Neural cell (in vitro differentiated cells): ENCODE measurements at regions not wholly inside any gene's neighbourhood (a gene's known extent, or its start where the extent isn't known, plus 50 kb on each side); places are given as distances from the start of the nearest gene placed in this dataset.

Source experiments
- H2AFZ ChIP-seq: fragments of 200-600, 300-800 bp; sonication (generic), shearing (Covaris generic); 2 replicates; pipeline ENCODE4 v1.6.0; 2014; ENCODE audit warnings: low read depth, mild to moderate bottlenecking, antibody characterized with exemption, low read length, moderate library complexity
- H3F3A ChIP-seq: fragments of 200-600 bp; shearing (Covaris generic); 2 replicates; pipeline ENCODE4 v1.6.1; 2016; ENCODE audit warnings: mild to moderate bottlenecking, moderate library complexity, mixed read lengths, antibody characterized with exemption, low read length; ENCODE audit not compliant: insufficient read depth, poor library complexity, severe bottlenecking
- H3K27ac ChIP-seq: fragments of 200-600, 300-800 bp; sonication (generic), shearing (Covaris generic); 2 replicates; pipeline ENCODE4 v1.5.1; 2014; ENCODE audit warnings: mild to moderate bottlenecking, low read length, moderate library complexity
- H3K27me3 ChIP-seq: fragments of 300-800, 200-600 bp; sonication (generic), shearing (Covaris generic); 2 replicates; pipeline ENCODE4 v1.6.0; 2014; ENCODE audit warnings: mild to moderate bottlenecking, low read depth, low read length, moderate library complexity; ENCODE audit not compliant: insufficient read depth
- H3K36me3 ChIP-seq: fragments of 300-800, 200-600 bp; sonication (generic), shearing (Covaris generic); 2 replicates; pipeline ENCODE4 v1.5.1; 2014; ENCODE audit warnings: mild to moderate bottlenecking, antibody characterized with exemption, low read length, moderate library complexity; ENCODE audit not compliant: insufficient read depth
- H3K4me2 ChIP-seq: fragments of 300-800, 200-600 bp; sonication (generic), shearing (Covaris generic); 2 replicates; pipeline ENCODE4 v1.6.0; 2014; ENCODE audit warnings: mild to moderate bottlenecking, low read length
- H3K4me3 ChIP-seq: fragments of 300-800, 200-600 bp; sonication (generic), shearing (Covaris generic); 2 replicates; pipeline ENCODE4 v1.5.1; 2014; ENCODE audit warnings: mild to moderate bottlenecking, low read length, moderate library complexity
- H3K79me2 ChIP-seq: fragments of 200-600 bp; shearing (Covaris generic); replicated peaks from 2 replicates; pipeline ENCODE4 v1.6.0; 2014; ENCODE audit warnings: mild to moderate bottlenecking, low read length, moderate library complexity; ENCODE audit not compliant: insufficient read depth
- H3K9ac ChIP-seq: fragments of 300-800, 200-600 bp; sonication (generic), shearing (Covaris generic); 2 replicates; pipeline ENCODE4 v1.6.1; 2016; ENCODE audit warnings: mild to moderate bottlenecking, low read length, mixed read lengths
- H3K9me2 ChIP-seq: fragments of 200-600 bp; shearing (Covaris generic); 2 replicates; pipeline ENCODE4 v1.6.1; 2016; ENCODE audit warnings: mild to moderate bottlenecking, low read length, mixed read lengths; ENCODE audit not compliant: insufficient read depth
- H3K9me3 ChIP-seq: fragments of 200-600, 300-800 bp; sonication (generic), shearing (Covaris generic); 2 replicates; pipeline ENCODE4 v1.6.1; 2016; ENCODE audit warnings: mild to moderate bottlenecking, mixed run types, low read length, moderate library complexity, mixed read lengths
- H4K20me1 ChIP-seq: fragments of 200-600 bp; shearing (Covaris generic); 2 replicates; pipeline ENCODE4 v1.6.1; 2016; ENCODE audit warnings: mild to moderate bottlenecking, mixed run types; ENCODE audit not compliant: insufficient read depth
- CTCF ChIP-seq: fragments of 450-650 bp; IDR thresholded peaks from 2 replicates; pipeline ENCODE4 v1.5.1; 2014; ENCODE audit warnings: antibody characterized with exemption, mild to moderate bottlenecking, moderate library complexity; ENCODE audit not compliant: poor library complexity, severe bottlenecking
- EP300 ChIP-seq: fragments of 450-650 bp; conservative IDR thresholded peaks from 2 replicates; pipeline ENCODE4 v1.6.1; 2014; ENCODE audit warnings: antibody characterized with exemption, mild to moderate bottlenecking, moderate library complexity; ENCODE audit not compliant: poor library complexity, severe bottlenecking
- EZH2 ChIP-seq: fragments of 200-600, 300-800 bp; shearing (Covaris generic), sonication (generic); IDR thresholded peaks from 2 replicates; pipeline ENCODE4 v1.6.1; 2014; ENCODE audit warnings: antibody characterized with exemption, low read length, borderline replicate concordance, mild to moderate bottlenecking; ENCODE audit not compliant: insufficient read depth, poor library complexity, severe bottlenecking
- MXI1 ChIP-seq: fragments of 450-650 bp; conservative IDR thresholded peaks from 2 replicates; pipeline ENCODE4 v1.6.1; 2014; ENCODE audit warnings: antibody characterized with exemption, mild to moderate bottlenecking; ENCODE audit not compliant: poor library complexity, severe bottlenecking
- POLR2AphosphoS5 ChIP-seq: IDR thresholded peaks from 2 replicates; pipeline ENCODE4 v1.6.1; 2012
- RAD21 ChIP-seq: fragments of 450-650 bp; conservative IDR thresholded peaks from 2 replicates; pipeline ENCODE4 v1.6.1; 2014; ENCODE audit warnings: antibody characterized with exemption, mild to moderate bottlenecking, moderate library complexity
- REST ChIP-seq: IDR thresholded peaks from 2 replicates; pipeline ENCODE4 v1.6.1; 2012; ENCODE audit warnings: borderline replicate concordance
- SMC3 ChIP-seq: fragments of 450-650 bp; conservative IDR thresholded peaks from 2 replicates; pipeline ENCODE4 v1.6.1; 2014; ENCODE audit warnings: antibody characterized with exemption, mild to moderate bottlenecking, moderate library complexity; ENCODE audit not compliant: poor library complexity
- TAF1 ChIP-seq: IDR thresholded peaks from 2 replicates; pipeline ENCODE4 v1.6.1; 2012; ENCODE audit warnings: low read depth

- Histone ChIP-seq H3K79me2 (no peaks in the 10 kb centered on the region), H2AFZ (no peak overlapping the region), H3K9ac (no peak overlapping the region), H3K36me3 (no peaks in the 10 kb centered on the region), H3K9me3 (no peaks in the 10 kb centered on the region), H3K9me2 (no peaks in the 10 kb centered on the region), H3K4me3 (no peak overlapping the region), H3K27me3 (no peaks in the 10 kb centered on the region), H4K20me1 (no peaks in the 10 kb centered on the region), H3K27ac (no peak overlapping the region), H3F3A (no peaks in the 10 kb centered on the region), H3K4me2 (no peak overlapping the region)
- TF ChIP-seq CTCF (no peak), SMC3 (no peak), MXI1 (no peak), RAD21 (no peak), POLR2AphosphoS5 (no peak), TAF1 (no peak), EP300 (no peak), REST (no peak), EZH2 (no peak)
Measured at GRCh38 chr2:186927867-186928191, 78.9 kb upstream of the ZSWIM2 start.

GRCh38 chr2:186927185-186927866, 78.4 kb upstream of the ZSWIM2 start:
- no peaks in the 10 kb centered on the region for H3K9me2 ChIP-seq
- H3K4me2 ChIP-seq: no peak overlapping the region
- no peak overlapping the region for H3K4me3 ChIP-seq
- H3K27me3 ChIP-seq: no peaks in the 10 kb centered on the region
- TF ChIP-seq CTCF (no peak), REST (no peak), TAF1 (no peak), RAD21 (no peak), MXI1 (no peak), SMC3 (no peak), EP300 (no peak), EZH2 (no peak), POLR2AphosphoS5 (no peak)
- H3F3A ChIP-seq: no peaks in the 10 kb centered on the region
- no peaks in the 10 kb centered on the region for H3K36me3 ChIP-seq
- no peak overlapping the region for H2AFZ ChIP-seq
- no peak overlapping the region for H3K9ac ChIP-seq
- no peak overlapping the region for H3K27ac ChIP-seq
- no peaks in the 10 kb centered on the region for H4K20me1 ChIP-seq
- no peaks in the 10 kb centered on the region for H3K79me2 ChIP-seq
- no peaks in the 10 kb centered on the region for H3K9me3 ChIP-seq
